ENCODE measurements at regions not wholly inside any gene's neighbourhood (a gene's known extent, or its start where the extent isn't known, plus 50 kb on each side); places are given as distances from the start of the nearest gene placed in this dataset.
"Not testable (repeated sequence)": the region's sequence is repeated elsewhere in the genome, so short reads cannot be mapped to it uniquely, and the experiment has no call there.

DNA sequence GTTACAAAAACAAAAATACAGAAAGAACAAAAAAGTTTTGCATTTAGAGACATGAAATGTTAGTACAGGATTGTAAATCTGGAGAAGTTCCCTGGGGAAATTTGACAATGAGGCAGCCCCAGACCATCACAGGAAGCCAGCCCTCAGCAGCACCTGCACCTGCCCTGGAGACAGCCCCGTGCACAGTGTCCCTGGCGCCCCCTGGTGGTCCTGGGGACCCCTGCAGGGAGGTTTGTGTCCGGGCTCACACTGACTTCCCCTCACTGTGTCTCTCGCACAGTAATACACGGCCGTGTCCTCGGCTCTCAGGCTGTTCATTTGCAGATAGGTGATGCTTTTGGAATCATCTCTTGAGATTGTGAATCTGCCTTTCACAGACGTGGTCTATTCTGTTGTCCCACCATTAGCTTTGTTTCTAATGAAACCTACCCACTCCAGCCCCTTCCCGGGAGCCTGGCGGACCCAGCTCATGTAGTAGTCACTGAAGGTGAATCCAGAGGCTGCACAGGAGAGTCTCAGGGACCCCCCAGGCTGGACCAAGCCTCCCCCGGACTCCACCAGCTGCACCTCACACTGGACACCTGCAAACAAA lies 1248.6 kb downstream of the TMEM121 start:
- peak; percentile 68 for DNase-seq

DNA sequence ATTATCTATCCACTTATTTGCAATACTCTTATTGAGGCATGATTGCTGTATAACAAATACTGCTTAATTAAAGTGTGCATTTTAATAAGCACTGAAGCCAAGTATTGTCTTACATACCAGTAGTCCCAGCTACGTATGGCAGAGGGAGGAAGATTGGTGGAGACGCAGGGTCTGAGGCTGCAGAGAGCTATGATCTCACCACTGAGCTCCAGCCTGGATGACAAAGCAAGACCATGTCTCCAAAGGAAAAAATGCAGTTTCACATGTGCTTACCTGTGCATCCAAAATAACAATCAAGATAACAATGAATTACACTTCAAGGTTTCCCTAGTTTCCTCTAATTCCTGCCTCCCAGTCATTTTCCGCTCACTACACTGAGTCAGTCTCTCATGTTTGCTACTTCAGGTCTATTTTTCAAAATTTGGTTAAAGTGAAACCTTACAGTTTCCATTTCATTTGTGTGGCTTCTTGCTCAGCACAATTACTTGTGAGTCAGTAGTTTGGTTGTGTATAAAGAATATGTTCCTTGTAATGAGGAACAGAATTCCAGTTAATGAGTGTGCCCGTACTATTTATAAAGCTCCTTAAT lies 1250.1 kb downstream of the TMEM121 start:
- DNase-seq: no peak

GRCh38 chr14:106778986-106779385 lies 1252.6 kb downstream of the TMEM121 start:
- DNase-seq: no peak

- no peak for DNase-seq
Measured at GRCh38 chr14:106786697-106787096, 1260.3 kb downstream of the TMEM121 start.

- DNase-seq: no peak
Measured at GRCh38 chr14:106787626-106788025, 1261.2 kb downstream of the TMEM121 start.

DNA sequence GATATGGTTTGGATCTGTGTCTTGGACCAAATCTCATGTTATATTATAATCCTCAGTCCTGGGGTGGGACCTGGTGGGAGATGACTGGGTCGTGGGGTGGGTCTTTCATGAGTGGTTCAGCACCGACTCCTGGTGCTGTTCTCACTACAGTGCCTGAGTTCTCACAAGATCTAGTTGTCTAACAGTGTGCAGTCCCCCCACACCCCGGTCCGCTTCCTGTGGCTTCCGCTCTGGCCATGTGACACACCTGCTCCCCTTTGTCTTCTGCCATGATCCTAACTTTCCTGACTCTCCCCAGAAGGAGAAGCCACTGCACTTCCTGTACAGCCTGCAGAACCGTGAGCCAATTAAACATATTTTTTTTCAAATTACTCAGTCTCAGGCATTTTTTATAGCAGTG lies 1262.2 kb downstream of the TMEM121 start:
- DNase-seq: no peak

DNA sequence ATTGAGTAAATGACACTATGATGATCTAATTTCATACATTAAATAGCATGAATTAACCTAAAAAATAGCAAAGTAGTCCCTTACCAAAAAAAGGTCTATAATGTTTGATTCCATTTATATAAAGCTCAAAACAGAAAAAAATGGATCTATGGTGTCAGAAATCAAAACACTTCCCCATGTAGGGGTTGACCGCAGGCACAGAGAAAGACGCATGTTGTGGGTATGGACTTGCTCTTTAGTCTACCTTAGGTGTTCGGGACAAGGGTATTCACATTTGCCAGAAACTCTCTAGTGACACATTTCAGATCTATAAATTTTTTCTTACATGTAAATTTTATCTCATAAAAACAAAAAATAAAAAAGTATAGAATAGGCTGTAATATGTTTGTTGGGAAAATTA lies 1262.9 kb downstream of the TMEM121 start:
- no peak for DNase-seq

DNA sequence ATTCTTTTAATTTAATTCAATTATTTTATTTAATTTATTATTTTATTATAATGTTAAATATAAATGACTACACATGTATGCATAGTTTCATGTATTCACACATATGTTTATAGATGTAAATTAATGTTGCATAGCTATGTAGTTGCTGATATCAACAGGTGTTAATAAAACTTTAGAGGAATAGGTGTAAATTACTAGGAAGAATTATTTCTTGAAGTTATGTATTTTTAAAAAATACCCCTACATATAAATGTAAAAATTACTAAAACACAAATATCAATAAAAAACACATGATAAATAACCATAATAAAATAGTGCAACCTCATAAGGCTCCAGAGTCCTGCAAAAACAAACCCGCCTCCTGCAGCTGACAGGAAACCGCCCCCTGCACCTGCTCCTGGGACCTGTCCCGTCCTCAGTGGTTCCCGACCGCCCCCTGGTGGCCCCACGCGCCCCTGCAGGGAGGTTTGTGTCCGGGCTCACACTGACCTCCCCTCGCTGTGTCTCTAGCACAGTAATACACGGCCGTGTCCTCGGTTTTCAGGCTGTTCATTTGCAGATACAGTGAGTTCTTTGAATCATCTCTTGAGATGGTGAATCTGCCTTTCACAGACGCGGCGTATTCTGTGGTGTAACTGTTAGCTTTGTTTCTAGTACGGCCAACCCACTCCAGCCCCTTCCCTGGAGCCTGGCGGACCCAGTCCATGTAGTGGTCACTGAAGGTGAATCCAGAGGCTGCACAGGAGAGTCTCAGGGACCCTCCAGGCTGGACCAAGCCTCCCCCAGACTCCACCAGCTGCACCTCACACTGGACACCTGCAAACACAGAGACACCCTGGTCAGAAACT lies 1264.0 kb downstream of the TMEM121 start:
- peak; percentile 70 for DNase-seq

- no peak for DNase-seq
Measured at GRCh38 chr14:106792543-106792942, 1266.2 kb downstream of the TMEM121 start.

GRCh38 chr14:106798166-106798565 lies 1271.8 kb downstream of the TMEM121 start:
- DNase-seq: not testable (repeated sequence)

DNA sequence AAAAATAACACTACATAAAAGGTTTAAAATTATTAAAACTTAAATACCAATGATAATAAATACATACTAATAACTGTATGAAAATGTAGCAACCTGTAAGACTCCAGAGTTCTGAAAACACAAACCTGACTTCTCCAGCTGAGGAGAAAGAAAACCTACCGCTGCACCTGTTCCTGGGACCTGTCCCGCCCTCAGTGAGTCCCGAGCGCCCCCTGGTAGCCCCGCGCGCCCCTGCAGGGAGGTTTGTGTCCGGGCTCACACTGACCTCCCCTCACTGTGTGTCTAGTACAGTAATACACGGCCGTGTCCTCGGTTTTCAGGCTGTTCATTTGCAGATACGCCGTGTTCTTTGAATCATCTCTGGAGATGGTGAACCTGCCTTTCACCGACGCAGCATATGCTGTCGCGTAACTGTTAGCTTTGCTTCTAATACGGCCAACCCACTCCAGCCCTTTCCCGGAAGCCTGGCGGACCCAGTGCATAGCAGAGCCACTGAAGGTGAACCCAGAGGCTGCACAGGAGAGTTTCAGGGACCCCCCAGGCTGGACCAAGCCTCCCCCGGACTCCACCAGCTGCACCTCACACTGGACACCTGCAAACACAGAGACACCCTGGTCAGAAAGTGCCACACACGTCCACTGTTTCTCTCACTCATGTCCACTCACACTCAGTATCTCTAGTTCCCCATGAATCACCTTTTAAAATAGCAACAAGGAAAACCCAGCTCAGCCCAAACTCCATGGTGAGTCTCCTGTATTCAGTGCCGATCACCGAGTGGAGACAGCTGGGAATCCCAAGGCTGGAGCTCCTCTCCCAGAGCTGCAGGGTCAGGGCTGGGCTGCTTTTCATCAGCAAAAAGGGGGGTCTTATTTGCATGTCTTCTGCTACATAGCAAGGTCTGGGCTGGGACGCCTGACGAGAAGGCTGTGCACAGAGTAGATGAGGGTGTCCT lies 1276.3 kb downstream of the TMEM121 start:
- no peak for DNase-seq

DNA sequence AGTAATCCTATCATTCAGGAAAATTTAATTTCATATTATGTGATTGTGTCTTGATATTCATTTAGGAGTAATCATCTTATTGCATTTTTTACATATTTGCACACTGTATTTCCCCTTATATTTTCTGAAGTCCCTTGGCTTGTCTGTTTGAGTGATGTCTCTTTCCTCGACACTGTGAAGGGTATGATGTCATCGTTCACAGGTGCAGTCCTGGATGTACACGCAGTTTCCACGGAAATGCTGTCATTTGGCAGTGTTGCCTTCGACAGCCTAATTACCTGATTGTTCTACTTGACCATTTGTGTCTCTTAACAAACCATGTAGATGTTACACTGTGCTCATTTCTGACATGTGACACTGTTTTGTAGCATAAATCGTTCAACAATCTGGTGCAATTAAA lies 1277.0 kb downstream of the TMEM121 start:
- no peak for DNase-seq

GRCh38 chr14:106807493-106807892 lies 1281.1 kb downstream of the TMEM121 start:
- DNase-seq: no peak

- DNase-seq: no peak
Measured at GRCh38 chr14:106808458-106808857, 1282.1 kb downstream of the TMEM121 start.

- no peak for DNase-seq
Measured at GRCh38 chr14:106808907-106809306, 1282.5 kb downstream of the TMEM121 start.

DNA sequence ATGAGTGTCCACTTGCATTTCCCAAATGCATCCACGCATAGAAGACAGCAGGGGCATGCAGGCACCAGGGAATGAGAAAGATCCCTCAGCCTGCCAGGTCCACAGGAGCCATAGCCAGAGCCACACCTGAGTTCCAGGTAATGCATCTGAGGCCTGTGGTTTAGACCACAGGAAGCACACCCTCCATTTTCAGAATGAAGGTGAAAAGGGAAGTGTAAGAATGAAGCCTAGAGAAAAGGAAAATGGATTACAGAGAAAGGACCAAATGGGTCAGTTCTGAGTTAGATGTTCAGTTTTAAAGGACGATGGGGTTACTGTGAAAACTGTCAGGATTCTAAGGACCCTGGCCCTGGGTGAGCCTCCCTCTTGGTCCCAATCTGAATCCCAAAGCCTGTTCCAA lies 1283.2 kb downstream of the TMEM121 start:
- no peak for DNase-seq

DNA sequence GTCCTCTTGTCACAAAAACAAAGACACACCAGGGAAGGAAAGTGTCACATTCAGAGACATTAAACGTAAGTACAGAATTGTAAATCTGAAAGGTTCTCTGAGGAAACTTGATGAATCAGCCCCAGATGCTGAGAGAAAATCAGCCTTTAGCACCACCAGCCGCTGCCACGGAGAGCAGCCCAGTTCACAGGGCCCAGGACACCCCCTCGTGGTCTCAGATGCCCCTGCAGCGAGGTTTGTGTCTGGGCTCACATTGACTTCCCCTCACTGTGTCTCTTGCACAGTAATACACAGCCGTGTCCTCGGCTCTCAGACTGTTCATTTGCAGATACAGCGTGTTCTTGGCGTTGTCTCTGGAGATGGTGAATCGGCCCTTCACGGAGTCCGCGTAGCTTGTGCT lies 1283.8 kb downstream of the TMEM121 start:
- not testable (repeated sequence) for DNase-seq

- no peak for DNase-seq
Measured at GRCh38 chr14:106811162-106811561, 1284.8 kb downstream of the TMEM121 start.

GRCh38 chr14:106812788-106813476 lies 1286.5 kb downstream of the TMEM121 start:
- DNase-seq: no peak

- DNase-seq: no peak
Measured at GRCh38 chr14:106813477-106813823, 1287.1 kb downstream of the TMEM121 start.

- DNase-seq: no peak
Measured at GRCh38 chr14:106820119-106820518, 1293.7 kb downstream of the TMEM121 start.

DNA sequence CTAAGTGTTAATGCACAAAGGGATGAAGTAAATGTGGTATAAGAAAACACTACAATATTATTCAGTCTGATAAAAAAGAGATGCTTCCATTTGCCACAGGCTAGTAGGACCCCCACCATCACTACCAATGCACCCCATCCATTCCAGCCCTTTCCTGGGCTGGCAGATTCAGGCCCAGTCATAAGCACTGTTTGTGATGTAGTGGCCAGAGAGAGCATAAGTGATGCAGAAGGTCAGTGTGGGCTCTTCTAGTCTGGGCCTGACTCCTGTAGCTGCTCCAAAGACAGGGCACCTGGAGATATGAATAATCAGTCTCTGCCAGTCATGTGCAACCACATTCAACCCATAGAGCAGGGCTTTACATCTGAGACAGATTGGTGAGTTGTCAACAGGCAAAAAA lies 1294.7 kb downstream of the TMEM121 start:
- DNase-seq: no peak

- no peak for DNase-seq
Measured at GRCh38 chr14:106822905-106823304, 1296.5 kb downstream of the TMEM121 start.
